SK-N-SH treated with all-trans-retinoic acid at 6 μM for 48 hours (cell line): ENCODE measurements at regions not wholly inside any gene's neighbourhood (a gene's known extent, or its start where the extent isn't known, plus 50 kb on each side); places are given as distances from the start of the nearest gene placed in this dataset.

Experiments
- BACH2 ChIP-seq: fragments of 250-450 bp; sonication (Bioruptor Pico); IDR thresholded peaks from 2 replicates; pipeline ENCODE4 v1.9.0; 2021; ENCODE audit warnings: mild to moderate bottlenecking, borderline replicate concordance
- CREB5 ChIP-seq: fragments of 250-450 bp; sonication (Bioruptor Pico); IDR thresholded peaks from 2 replicates; pipeline ENCODE4 v1.5.1; 2020; ENCODE audit warnings: low read depth, mild to moderate bottlenecking, moderate library complexity
- SNAI2 ChIP-seq: fragments of 250-450 bp; sonication (Bioruptor Pico); IDR thresholded peaks from 2 replicates; pipeline ENCODE4 v1.5.0; 2020; ENCODE audit warnings: mild to moderate bottlenecking, moderate library complexity
- ZFP3 ChIP-seq: fragments of 250-450 bp; sonication (Bioruptor Pico); IDR thresholded peaks from 2 replicates; pipeline ENCODE4 v1.5.0; 2020; ENCODE audit warnings: mild to moderate bottlenecking, moderate library complexity
- ZFP30 ChIP-seq: fragments of 450-650 bp; formaldehyde crosslinking; IDR thresholded peaks from 2 replicates; pipeline ENCODE4 v1.5.0; 2022; ENCODE audit warnings: mild to moderate bottlenecking, moderate library complexity
- TF ChIP-seq, protein P1 (sequence below): fragments of 250-450 bp; sonication (Bioruptor Pico); IDR thresholded peaks from 2 replicates; pipeline ENCODE4 v1.8.0; 2021; ENCODE audit warnings: low read depth, mild to moderate bottlenecking, moderate library complexity, borderline replicate concordance
- TF ChIP-seq, protein P2 (sequence below): fragments of 250-450 bp; sonication (Bioruptor Pico); IDR thresholded peaks from 2 replicates; pipeline ENCODE4 v1.8.0; 2020; ENCODE audit warnings: mild to moderate bottlenecking, moderate library complexity, borderline replicate concordance
- TF ChIP-seq, protein P3 (sequence below): fragments of 250-450 bp; sonication (Bioruptor Pico); IDR thresholded peaks from 2 replicates; pipeline ENCODE4 v1.5.0; 2020; ENCODE audit warnings: mild to moderate bottlenecking, moderate library complexity

DNA sequence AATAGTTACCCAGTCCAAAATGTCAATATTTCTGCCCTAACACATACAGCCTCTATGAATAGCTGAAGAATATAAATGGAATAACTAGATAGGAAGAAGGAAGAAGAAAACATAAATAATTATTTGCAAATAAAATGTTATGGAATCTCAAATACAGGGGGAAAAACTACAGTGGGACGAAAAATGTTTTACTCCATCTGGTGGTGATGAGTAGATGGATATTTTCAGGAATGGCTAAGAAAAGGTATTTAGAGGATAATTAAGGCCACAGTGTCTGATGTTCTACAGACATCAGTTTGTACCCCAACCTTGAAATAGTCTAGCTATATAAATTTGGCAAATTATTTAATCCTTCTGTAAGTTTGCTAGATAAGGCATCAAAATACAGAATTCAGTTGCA lies 178.1 kb upstream of the FSHR start:
- TF ChIP-seq, protein P1, sequence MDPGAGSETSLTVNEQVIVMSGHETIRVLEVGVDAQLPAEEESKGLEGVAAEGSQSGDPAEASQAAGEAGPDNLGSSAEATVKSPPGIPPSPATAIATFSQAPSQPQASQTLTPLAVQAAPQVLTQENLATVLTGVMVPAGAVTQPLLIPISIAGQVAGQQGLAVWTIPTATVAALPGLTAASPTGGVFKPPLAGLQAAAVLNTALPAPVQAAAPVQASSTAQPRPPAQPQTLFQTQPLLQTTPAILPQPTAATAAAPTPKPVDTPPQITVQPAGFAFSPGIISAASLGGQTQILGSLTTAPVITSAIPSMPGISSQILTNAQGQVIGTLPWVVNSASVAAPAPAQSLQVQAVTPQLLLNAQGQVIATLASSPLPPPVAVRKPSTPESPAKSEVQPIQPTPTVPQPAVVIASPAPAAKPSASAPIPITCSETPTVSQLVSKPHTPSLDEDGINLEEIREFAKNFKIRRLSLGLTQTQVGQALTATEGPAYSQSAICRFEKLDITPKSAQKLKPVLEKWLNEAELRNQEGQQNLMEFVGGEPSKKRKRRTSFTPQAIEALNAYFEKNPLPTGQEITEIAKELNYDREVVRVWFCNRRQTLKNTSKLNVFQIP (CRISPR knock-in tag): no peak
- no peak for TF ChIP-seq BACH2
- no peak for TF ChIP-seq SNAI2 (CRISPR knock-in tag)
- no peak for TF ChIP-seq CREB5 (CRISPR knock-in tag)
- TF ChIP-seq ZFP3 (CRISPR knock-in tag): no peak
- TF ChIP-seq ZFP30: no peak
- TF ChIP-seq, protein P2, sequence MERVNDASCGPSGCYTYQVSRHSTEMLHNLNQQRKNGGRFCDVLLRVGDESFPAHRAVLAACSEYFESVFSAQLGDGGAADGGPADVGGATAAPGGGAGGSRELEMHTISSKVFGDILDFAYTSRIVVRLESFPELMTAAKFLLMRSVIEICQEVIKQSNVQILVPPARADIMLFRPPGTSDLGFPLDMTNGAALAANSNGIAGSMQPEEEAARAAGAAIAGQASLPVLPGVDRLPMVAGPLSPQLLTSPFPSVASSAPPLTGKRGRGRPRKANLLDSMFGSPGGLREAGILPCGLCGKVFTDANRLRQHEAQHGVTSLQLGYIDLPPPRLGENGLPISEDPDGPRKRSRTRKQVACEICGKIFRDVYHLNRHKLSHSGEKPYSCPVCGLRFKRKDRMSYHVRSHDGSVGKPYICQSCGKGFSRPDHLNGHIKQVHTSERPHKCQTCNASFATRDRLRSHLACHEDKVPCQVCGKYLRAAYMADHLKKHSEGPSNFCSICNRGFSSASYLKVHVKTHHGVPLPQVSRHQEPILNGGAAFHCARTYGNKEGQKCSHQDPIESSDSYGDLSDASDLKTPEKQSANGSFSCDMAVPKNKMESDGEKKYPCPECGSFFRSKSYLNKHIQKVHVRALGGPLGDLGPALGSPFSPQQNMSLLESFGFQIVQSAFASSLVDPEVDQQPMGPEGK (CRISPR knock-in tag): no peak
- TF ChIP-seq, protein P3, sequence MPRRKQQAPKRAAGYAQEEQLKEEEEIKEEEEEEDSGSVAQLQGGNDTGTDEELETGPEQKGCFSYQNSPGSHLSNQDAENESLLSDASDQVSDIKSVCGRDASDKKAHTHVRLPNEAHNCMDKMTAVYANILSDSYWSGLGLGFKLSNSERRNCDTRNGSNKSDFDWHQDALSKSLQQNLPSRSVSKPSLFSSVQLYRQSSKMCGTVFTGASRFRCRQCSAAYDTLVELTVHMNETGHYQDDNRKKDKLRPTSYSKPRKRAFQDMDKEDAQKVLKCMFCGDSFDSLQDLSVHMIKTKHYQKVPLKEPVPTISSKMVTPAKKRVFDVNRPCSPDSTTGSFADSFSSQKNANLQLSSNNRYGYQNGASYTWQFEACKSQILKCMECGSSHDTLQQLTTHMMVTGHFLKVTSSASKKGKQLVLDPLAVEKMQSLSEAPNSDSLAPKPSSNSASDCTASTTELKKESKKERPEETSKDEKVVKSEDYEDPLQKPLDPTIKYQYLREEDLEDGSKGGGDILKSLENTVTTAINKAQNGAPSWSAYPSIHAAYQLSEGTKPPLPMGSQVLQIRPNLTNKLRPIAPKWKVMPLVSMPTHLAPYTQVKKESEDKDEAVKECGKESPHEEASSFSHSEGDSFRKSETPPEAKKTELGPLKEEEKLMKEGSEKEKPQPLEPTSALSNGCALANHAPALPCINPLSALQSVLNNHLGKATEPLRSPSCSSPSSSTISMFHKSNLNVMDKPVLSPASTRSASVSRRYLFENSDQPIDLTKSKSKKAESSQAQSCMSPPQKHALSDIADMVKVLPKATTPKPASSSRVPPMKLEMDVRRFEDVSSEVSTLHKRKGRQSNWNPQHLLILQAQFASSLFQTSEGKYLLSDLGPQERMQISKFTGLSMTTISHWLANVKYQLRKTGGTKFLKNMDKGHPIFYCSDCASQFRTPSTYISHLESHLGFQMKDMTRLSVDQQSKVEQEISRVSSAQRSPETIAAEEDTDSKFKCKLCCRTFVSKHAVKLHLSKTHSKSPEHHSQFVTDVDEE: no peak
